ENCODE measurements at regions not wholly inside any gene's neighbourhood (a gene's known extent, or its start where the extent isn't known, plus 50 kb on each side); places are given as distances from the start of the nearest gene placed in this dataset.

GRCh38 chr16:31641279-31641678 lies 113.6 kb downstream of the AHSP start:
- intact Hi-C loops (cut with micrococcal nuclease), result no loop called here
- no peak overlapping the region for H3K4me3 ChIP-seq (replicated peaks in 1 of 2; ENCODE audit: low read depth in 1 of 2, low read length in 2 of 2)
- H4K20me1 ChIP-seq (ENCODE audit: insufficient read depth), result no peaks in the 10 kb centered on the region
- H2AFZ ChIP-seq (ENCODE audit: low read depth, low read length, poor library complexity, severe bottlenecking), result no peak overlapping the region
- ATAC-seq, result no peak
- H3K9me2 ChIP-seq (ENCODE audit: insufficient read depth), result no peaks in the 10 kb centered on the region
- no peak for DNase-seq (ENCODE audit: low read depth, low spot score)
- no peak for TF ChIP-seq REST (IDR thresholded peaks at IDR 0.05; ENCODE audit: low read depth)
- no peak for TF ChIP-seq ELF1 (IDR thresholded peaks at IDR 0.05; ENCODE audit: borderline replicate concordance, low read depth)
- TF ChIP-seq CTCF (IDR thresholded peaks at IDR 0.05 in 2 of 3, conservative IDR thresholded peaks at IDR 0.05 in 1 of 3; ENCODE audit: borderline replicate concordance in 1 of 3, insufficient read depth in 1 of 3, low read depth in 2 of 3, low read length in 2 of 3), result no peak
- TF ChIP-seq SP1 (IDR thresholded peaks at IDR 0.05; ENCODE audit: low read depth), result no peak
- TF ChIP-seq RAD21 (IDR thresholded peaks at IDR 0.05; ENCODE audit: low read depth), result no peak
- TF ChIP-seq CEBPB (IDR thresholded peaks at IDR 0.05; ENCODE audit: low read depth), result no peak
- no peak for TF ChIP-seq POLR2AphosphoS5 (IDR thresholded peaks at IDR 0.05; ENCODE audit: low read depth, low read length)
- no peak for TF ChIP-seq MAX (IDR thresholded peaks at IDR 0.05)
- TF ChIP-seq JUND (IDR thresholded peaks at IDR 0.05), result no peak
- no peak for TF ChIP-seq EZH2phosphoT487 (IDR thresholded peaks at IDR 0.05; ENCODE audit: borderline replicate concordance)
- TF ChIP-seq POLR2A (IDR thresholded peaks at IDR 0.05; ENCODE audit: borderline replicate concordance, extremely low read depth, insufficient read depth, insufficient read length), result no peak
- no peak for TF ChIP-seq TCF7L2 (IDR thresholded peaks at IDR 0.05; ENCODE audit: borderline replicate concordance, extremely low read depth, insufficient read depth, insufficient read length)
- no peak for TF ChIP-seq FOSL1 (IDR thresholded peaks at IDR 0.05; ENCODE audit: low read depth)
- no peak for TF ChIP-seq ZBTB33 (IDR thresholded peaks at IDR 0.05; ENCODE audit: extremely low read depth, insufficient replicate concordance, low read length)
- no peak for TF ChIP-seq YY1 (IDR thresholded peaks at IDR 0.05; ENCODE audit: extremely low read depth, insufficient replicate concordance, low read depth, low read length)
- TF ChIP-seq SIN3A (IDR thresholded peaks at IDR 0.05; ENCODE audit: low read depth), result no peak
- no peak for TF ChIP-seq ZFX (IDR thresholded peaks at IDR 0.05)
- no peak for TF ChIP-seq ZNF274 (IDR thresholded peaks at IDR 0.05; ENCODE audit: low read depth, low read length)
- ChIA-PET CTCF (no interaction called here), RAD21 (ENCODE audit: low non-redundant PET in 1 of 2, low total read pairs in 2 of 2, uncharacterized antibody in 2 of 2, unreplicated experiment in 2 of 2) (no interaction called here), POLR2A (no interaction called here)
- H3K9me3 ChIP-seq (ENCODE audit: control insufficient read depth in 1 of 2, insufficient read depth in 1 of 2, low read depth in 1 of 2, low read length in 2 of 2), result no peaks in the 10 kb centered on the region
- H3K9ac ChIP-seq (ENCODE audit: low read length), result no peak overlapping the region
- H3K27ac ChIP-seq (ENCODE audit: low read depth, low read length), result no peak overlapping the region
- no peak overlapping the region for H3K4me2 ChIP-seq (ENCODE audit: low read length)
- no peaks in the 10 kb centered on the region for H3K27me3 ChIP-seq (ENCODE audit: insufficient read depth, low read length)
- no peaks in the 10 kb centered on the region for H3K36me3 ChIP-seq (ENCODE audit: control insufficient read depth in 1 of 2, insufficient read depth in 2 of 2, low read length in 2 of 2)
- no peaks in the 10 kb centered on the region for H3K4me1 ChIP-seq (ENCODE audit: control insufficient read depth in 1 of 2, insufficient read depth in 2 of 2, low read length in 2 of 2)
- no peaks in the 10 kb centered on the region for H3K79me2 ChIP-seq (ENCODE audit: insufficient read depth, low read length)
- no TSS peak for BruUV-seq (replicated peaks)

Measured in HCT116 (cell line).